SK-N-SH treated with all-trans-retinoic acid at 6 μM for 48 hours (cell line): ENCODE measurements at regions not wholly inside any gene's neighbourhood (a gene's known extent, or its start where the extent isn't known, plus 50 kb on each side); places are given as distances from the start of the nearest gene placed in this dataset.

Source experiments
- ATAC-seq: fragments of 200-7000 bp; cut with Tn5 transposase; 3 replicates; pipeline ENCODE4 v1.9.1; 2020; ENCODE audit warnings: mild to moderate bottlenecking, moderate library complexity
- ARNTL ChIP-seq: fragments of 450-650 bp; formaldehyde crosslinking; IDR thresholded peaks from 2 replicates; pipeline ENCODE4 v1.5.0; 2020; ENCODE audit warnings: low read depth, mild to moderate bottlenecking, moderate library complexity, borderline replicate concordance
- ESRRG ChIP-seq: fragments of 250-450 bp; sonication (Bioruptor Pico); IDR thresholded peaks from 2 replicates; pipeline ENCODE4 v1.6.1; 2021; ENCODE audit warnings: mild to moderate bottlenecking
- ISL1 ChIP-seq: fragments of 250-450 bp; sonication (Bioruptor Pico); IDR thresholded peaks from 2 replicates; pipeline ENCODE4 v2.1.2; 2022; ENCODE audit warnings: mild to moderate bottlenecking, moderate library complexity
- OSR1 ChIP-seq: fragments of 250-450 bp; sonication (Bioruptor Pico); IDR thresholded peaks from 2 replicates; pipeline ENCODE4 v1.8.0; 2022; ENCODE audit warnings: moderate library complexity, mild to moderate bottlenecking, inconsistent platforms
- RARB ChIP-seq: fragments of 250-450 bp; sonication (Bioruptor Pico); IDR thresholded peaks from 2 replicates; pipeline ENCODE4 v1.8.0; 2021; ENCODE audit warnings: mild to moderate bottlenecking, moderate library complexity
- TOX ChIP-seq: fragments of 250-450 bp; sonication (Bioruptor Pico); IDR thresholded peaks from 2 replicates; pipeline ENCODE4 v1.8.0; 2021; ENCODE audit warnings: mild to moderate bottlenecking, moderate library complexity, borderline replicate concordance
- TSHZ2 ChIP-seq: fragments of 250-450 bp; sonication (Bioruptor Pico); IDR thresholded peaks from 2 replicates; pipeline ENCODE4 v1.5.0; 2020; ENCODE audit warnings: mild to moderate bottlenecking, moderate library complexity
- ZC3H10 ChIP-seq: fragments of 250-450 bp; sonication (Bioruptor Pico); IDR thresholded peaks from 2 replicates; pipeline ENCODE4 v1.5.1; 2021; ENCODE audit warnings: mild to moderate bottlenecking, moderate library complexity
- ZFP3 ChIP-seq: fragments of 250-450 bp; sonication (Bioruptor Pico); IDR thresholded peaks from 2 replicates; pipeline ENCODE4 v1.5.0; 2020; ENCODE audit warnings: mild to moderate bottlenecking, moderate library complexity
- ZFP30 ChIP-seq: fragments of 450-650 bp; formaldehyde crosslinking; IDR thresholded peaks from 2 replicates; pipeline ENCODE4 v1.5.0; 2022; ENCODE audit warnings: mild to moderate bottlenecking, moderate library complexity
- ZNF565 ChIP-seq: fragments of 450-650 bp; formaldehyde crosslinking; conservative IDR thresholded peaks from 2 replicates; pipeline ENCODE4 v1.5.0; 2020; ENCODE audit warnings: low read depth, mild to moderate bottlenecking, moderate library complexity
- ZNF70 ChIP-seq: fragments of 450-650 bp; formaldehyde crosslinking; IDR thresholded peaks from 2 replicates; pipeline ENCODE4 v1.5.0; 2020; ENCODE audit warnings: mild to moderate bottlenecking, moderate library complexity
- TF ChIP-seq, protein P1 (sequence below): fragments of 250-450 bp; sonication (Bioruptor Pico); IDR thresholded peaks from 2 replicates; pipeline ENCODE4 v1.5.1; 2020; ENCODE audit warnings: low read depth, mild to moderate bottlenecking, moderate library complexity
- TF ChIP-seq, protein P2 (sequence below): fragments of 250-450 bp; sonication (Bioruptor Pico); IDR thresholded peaks from 2 replicates; pipeline ENCODE4 v1.8.0; 2021; ENCODE audit warnings: low read depth, mild to moderate bottlenecking, moderate library complexity, borderline replicate concordance

DNA sequence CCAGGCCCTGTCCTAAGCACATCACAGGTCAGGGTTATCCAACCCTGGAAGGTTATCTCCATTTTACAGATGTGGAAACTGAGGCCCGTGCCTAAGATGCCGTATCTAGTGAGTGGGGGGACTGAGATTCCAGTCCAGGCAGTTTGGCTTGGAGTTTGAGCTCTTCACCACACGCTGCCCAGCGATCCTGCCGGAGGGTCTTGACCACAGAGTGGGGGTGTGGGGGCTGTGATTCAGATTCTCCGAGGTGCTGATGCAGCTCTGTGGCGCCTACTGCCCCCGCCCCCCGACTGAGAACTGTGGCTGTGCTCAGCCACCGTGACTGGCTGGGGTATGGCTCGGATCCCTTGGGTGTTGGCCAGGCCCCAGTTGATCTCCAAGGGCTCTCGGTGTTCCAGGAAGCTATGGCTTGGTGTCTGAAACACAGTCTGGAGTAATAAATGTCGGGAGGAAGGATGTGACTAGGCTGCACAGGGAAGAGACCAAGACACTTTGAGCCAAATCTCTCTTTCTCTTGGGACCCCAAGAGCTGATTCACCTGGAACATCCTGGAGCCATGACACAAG, 60.6 kb upstream of the RASD2 start:
- ATAC-seq, result no peak
- TF ChIP-seq ARNTL (CRISPR knock-in tag), result no peak
- TF ChIP-seq, protein P1, sequence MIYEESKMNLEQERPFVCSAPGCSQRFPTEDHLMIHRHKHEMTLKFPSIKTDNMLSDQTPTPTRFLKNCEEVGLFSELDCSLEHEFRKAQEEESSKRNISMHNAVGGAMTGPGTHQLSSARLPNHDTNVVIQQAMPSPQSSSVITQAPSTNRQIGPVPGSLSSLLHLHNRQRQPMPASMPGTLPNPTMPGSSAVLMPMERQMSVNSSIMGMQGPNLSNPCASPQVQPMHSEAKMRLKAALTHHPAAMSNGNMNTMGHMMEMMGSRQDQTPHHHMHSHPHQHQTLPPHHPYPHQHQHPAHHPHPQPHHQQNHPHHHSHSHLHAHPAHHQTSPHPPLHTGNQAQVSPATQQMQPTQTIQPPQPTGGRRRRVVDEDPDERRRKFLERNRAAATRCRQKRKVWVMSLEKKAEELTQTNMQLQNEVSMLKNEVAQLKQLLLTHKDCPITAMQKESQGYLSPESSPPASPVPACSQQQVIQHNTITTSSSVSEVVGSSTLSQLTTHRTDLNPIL (CRISPR knock-in tag), result no peak
- TF ChIP-seq, protein P2, sequence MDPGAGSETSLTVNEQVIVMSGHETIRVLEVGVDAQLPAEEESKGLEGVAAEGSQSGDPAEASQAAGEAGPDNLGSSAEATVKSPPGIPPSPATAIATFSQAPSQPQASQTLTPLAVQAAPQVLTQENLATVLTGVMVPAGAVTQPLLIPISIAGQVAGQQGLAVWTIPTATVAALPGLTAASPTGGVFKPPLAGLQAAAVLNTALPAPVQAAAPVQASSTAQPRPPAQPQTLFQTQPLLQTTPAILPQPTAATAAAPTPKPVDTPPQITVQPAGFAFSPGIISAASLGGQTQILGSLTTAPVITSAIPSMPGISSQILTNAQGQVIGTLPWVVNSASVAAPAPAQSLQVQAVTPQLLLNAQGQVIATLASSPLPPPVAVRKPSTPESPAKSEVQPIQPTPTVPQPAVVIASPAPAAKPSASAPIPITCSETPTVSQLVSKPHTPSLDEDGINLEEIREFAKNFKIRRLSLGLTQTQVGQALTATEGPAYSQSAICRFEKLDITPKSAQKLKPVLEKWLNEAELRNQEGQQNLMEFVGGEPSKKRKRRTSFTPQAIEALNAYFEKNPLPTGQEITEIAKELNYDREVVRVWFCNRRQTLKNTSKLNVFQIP (CRISPR knock-in tag), result no peak

GRCh38 chr22:35480627-35481550, 59.7 kb upstream of the RASD2 start:
- ATAC-seq, result no peak
- TF ChIP-seq ZNF70 (CRISPR knock-in tag) (no peak), ZNF565 (no peak), ZFP3 (CRISPR knock-in tag) (no peak)
- TF ChIP-seq, protein P2 (CRISPR knock-in tag), result no peak

DNA sequence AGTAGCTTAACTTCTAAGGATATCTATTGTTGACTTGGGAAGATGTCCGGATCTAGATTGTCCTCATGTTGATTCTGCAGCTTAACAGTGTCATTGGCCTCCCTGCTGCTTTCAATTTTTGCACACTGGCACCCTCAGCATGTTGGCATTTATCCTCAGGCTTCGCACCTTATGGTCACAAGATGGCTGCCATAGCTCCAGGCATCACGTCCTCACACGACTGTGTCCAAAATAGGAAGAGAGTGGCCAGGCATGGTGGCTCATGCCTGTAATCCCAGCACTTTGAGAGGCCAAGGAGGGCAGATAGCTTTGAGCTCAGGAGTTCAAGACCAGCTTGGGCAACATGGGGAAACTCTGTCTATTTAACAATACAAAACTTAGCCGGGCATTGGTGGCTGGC, 58.3 kb upstream of the RASD2 start:
- no peak for ATAC-seq
- TF ChIP-seq ESRRG (CRISPR knock-in tag) (no peak), ISL1 (CRISPR knock-in tag) (no peak), ZC3H10 (no peak), RARB (CRISPR knock-in tag) (no peak), TSHZ2 (no peak)

DNA sequence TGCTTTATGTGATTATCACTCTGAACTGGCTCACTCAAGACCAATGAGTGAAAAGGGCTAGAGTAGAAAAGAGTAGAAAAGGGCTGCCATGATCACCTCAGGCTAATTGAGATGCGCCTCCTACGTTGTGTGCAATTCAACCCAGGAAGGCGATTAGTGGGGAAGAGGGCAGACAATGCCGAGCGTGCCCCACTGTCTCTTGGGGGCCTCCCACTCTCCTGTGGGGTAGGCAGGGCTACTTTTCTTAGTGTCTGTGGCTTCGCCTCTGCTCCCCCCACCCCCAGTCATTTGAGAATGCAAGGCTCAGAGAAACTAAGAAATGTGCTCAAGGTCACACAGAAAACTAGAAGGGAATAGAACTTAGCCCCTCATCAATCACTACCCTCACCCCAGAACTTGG, 57.7 kb upstream of the RASD2 start:
- no peak for ATAC-seq
- TF ChIP-seq ZFP30, result no peak
- TF ChIP-seq, protein P2 (CRISPR knock-in tag), result no peak
- TF ChIP-seq, protein P1 (CRISPR knock-in tag), result no peak
- no peak for TF ChIP-seq TOX (CRISPR knock-in tag)
- TF ChIP-seq ZNF565, result no peak
- no peak for TF ChIP-seq ISL1 (CRISPR knock-in tag)
- no peak for TF ChIP-seq TSHZ2
- TF ChIP-seq RARB (CRISPR knock-in tag), result no peak
- TF ChIP-seq OSR1 (CRISPR knock-in tag), result no peak
